ENCODE measurements at regions not wholly inside any gene's neighbourhood (a gene's known extent, or its start where the extent isn't known, plus 50 kb on each side); places are given as distances from the start of the nearest gene placed in this dataset.
"Not testable (repeated sequence)": the region's sequence is repeated elsewhere in the genome, so short reads cannot be mapped to it uniquely, and the experiment has no call there.

DNA sequence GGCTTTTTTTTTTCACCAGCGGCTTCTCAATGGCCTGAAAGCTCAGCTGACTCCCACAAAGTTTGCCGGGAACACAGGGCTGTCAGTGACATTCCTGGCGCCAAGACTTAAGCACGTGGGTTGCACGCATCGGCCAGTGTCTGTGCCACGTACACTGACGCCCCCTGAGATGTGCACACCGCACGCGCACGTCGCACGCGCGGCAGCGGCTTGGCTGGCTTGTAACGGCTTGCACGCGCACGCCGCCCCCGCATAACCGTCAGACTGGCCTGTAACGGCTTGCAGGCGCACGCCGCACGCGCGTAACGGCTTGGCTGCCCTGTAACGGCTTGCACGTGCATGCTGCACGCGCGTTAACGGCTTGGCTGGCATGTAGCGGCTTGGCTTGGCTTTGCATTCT is 63.2 kb downstream of the CCDC74A start:
- no peaks in the 10 kb centered on the region for H3K36me3 ChIP-seq (ENCODE audit: control insufficient read depth, insufficient read depth, low read length)
- no TSS peak for BruUV-seq (replicated peaks)
- H3K27ac ChIP-seq (ENCODE audit: low read length): no peak overlapping the region
- ChIA-PET POLR2A (no interaction called here), CTCF (no interaction called here)
- no peaks in the 10 kb centered on the region for H3K4me1 ChIP-seq (ENCODE audit: control insufficient read depth, insufficient read depth, low read length)
- intact Hi-C loops (cut with micrococcal nuclease; ENCODE audit: unreplicated experiment): no loop called here
- peaks cover 7% of the 10 kb centered on the region for H3K27me3 ChIP-seq (ENCODE audit: control insufficient read depth, insufficient read depth, low read length)
- TF ChIP-seq REST (IDR thresholded peaks at IDR 0.05; ENCODE audit: insufficient read depth in 1 of 2, low read depth in 2 of 2, low read length in 1 of 2): no peak
- no peak for TF ChIP-seq SIN3A (IDR thresholded peaks at IDR 0.05; ENCODE audit: borderline replicate concordance, insufficient read depth, low read depth, low read length)
- TF ChIP-seq TCF7L2 (IDR thresholded peaks at IDR 0.05; ENCODE audit: low read depth, low read length): no peak
- TF ChIP-seq CTCF (IDR thresholded peaks at IDR 0.05): no peak
- no peak for TF ChIP-seq POLR2AphosphoS5 (IDR thresholded peaks at IDR 0.05; ENCODE audit: low read depth, low read length)
- no peaks in the 10 kb centered on the region for H3K9me3 ChIP-seq (ENCODE audit: control insufficient read depth, insufficient read depth, low read depth, low read length)
- no peak for ATAC-seq
- in situ Hi-C loops (cut with HindIII; ENCODE audit: low pct_unique_long_range_greater_than_20kb, low sequenced_read_pairs): no loop called here
- DNase-seq (ENCODE audit: low read depth, low spot score): no peak
- no peak overlapping the region for H3K4me3 ChIP-seq (ENCODE audit: low read depth in 2 of 2, low read length in 2 of 2)

DNA sequence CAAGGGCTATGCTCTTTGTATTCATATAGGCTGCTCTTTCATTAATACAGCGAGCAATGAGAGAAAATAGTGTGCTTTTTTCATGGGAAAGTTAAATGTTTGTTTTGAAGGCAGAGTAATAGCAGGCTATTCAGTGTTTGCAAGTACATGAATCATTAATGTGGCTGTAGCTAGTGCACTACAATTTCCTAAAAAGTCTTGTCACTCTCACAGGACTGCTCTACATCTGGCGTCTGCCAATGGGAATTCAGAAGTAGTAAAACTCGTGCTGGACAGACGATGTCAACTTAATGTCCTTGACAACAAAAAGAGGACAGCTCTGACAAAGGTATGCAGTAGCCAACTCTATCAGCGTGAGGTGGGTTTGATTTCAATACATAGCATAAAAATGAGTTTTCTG is 68.9 kb downstream of the CCDC74A start:
- H3K27ac ChIP-seq (ENCODE audit: low read length); H3K4me3 ChIP-seq (ENCODE audit: low read depth in 2 of 2, low read length in 2 of 2); ATAC-seq; intact Hi-C loops (cut with micrococcal nuclease; ENCODE audit: unreplicated experiment); H3K4me1 ChIP-seq (ENCODE audit: control insufficient read depth, insufficient read depth, low read length); DNase-seq (ENCODE audit: low read depth, low spot score); BruUV-seq (replicated peaks); H3K36me3 ChIP-seq (ENCODE audit: control insufficient read depth, insufficient read depth, low read length); POLR2A ChIA-PET; H3K9me3 ChIP-seq (ENCODE audit: control insufficient read depth, insufficient read depth, low read depth, low read length); in situ Hi-C loops (cut with HindIII; ENCODE audit: low pct_unique_long_range_greater_than_20kb, low sequenced_read_pairs); CTCF ChIA-PET; H3K27me3 ChIP-seq (ENCODE audit: control insufficient read depth, insufficient read depth, low read length): not testable (repeated sequence)

GRCh38 chr2:131602444-131602843 is 74.8 kb downstream of the CCDC74A start:
- H3K4me1 ChIP-seq (ENCODE audit: control insufficient read depth, insufficient read depth, low read length); H3K9me3 ChIP-seq (ENCODE audit: control insufficient read depth, insufficient read depth, low read depth, low read length); H3K27ac ChIP-seq (ENCODE audit: low read length); H3K27me3 ChIP-seq (ENCODE audit: control insufficient read depth, insufficient read depth, low read length); DNase-seq (ENCODE audit: low read depth, low spot score); H3K4me3 ChIP-seq (ENCODE audit: low read depth in 2 of 2, low read length in 2 of 2); ATAC-seq; in situ Hi-C loops (cut with HindIII; ENCODE audit: low pct_unique_long_range_greater_than_20kb, low sequenced_read_pairs); H3K36me3 ChIP-seq (ENCODE audit: control insufficient read depth, insufficient read depth, low read length); intact Hi-C loops (cut with micrococcal nuclease; ENCODE audit: unreplicated experiment); BruUV-seq (replicated peaks); CTCF ChIA-PET; POLR2A ChIA-PET: not testable (repeated sequence)

DNA sequence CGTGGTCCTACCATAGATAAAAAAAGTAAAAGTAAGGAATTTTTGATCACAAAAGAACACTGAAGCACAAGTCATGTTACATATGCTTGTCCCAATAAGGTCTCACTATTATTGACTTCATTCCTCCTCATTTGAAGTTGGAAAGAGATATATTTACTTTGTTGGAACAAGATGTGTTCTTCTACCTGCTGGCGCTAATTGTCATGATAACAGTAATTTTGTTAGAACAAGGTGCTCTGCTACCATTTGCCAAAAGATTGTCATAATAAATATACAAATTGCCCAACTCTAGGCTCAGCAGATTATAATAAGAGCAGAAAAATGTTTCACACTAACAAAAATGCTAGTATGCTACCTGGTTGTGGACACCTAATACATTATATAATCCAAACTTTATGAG is 77.0 kb downstream of the CCDC74A start:
- H3K36me3 ChIP-seq (ENCODE audit: control insufficient read depth, insufficient read depth, low read length); intact Hi-C loops (cut with micrococcal nuclease; ENCODE audit: unreplicated experiment); ATAC-seq; CTCF ChIA-PET; H3K4me3 ChIP-seq (ENCODE audit: low read depth in 2 of 2, low read length in 2 of 2); H3K9me3 ChIP-seq (ENCODE audit: control insufficient read depth, insufficient read depth, low read depth, low read length); BruUV-seq (replicated peaks); H3K27ac ChIP-seq (ENCODE audit: low read length); DNase-seq (ENCODE audit: low read depth, low spot score); in situ Hi-C loops (cut with HindIII; ENCODE audit: low pct_unique_long_range_greater_than_20kb, low sequenced_read_pairs); H3K27me3 ChIP-seq (ENCODE audit: control insufficient read depth, insufficient read depth, low read length); POLR2A ChIA-PET; H3K4me1 ChIP-seq (ENCODE audit: control insufficient read depth, insufficient read depth, low read length): not testable (repeated sequence)

GRCh38 chr2:131606366-131606765 is 78.7 kb downstream of the CCDC74A start:
- H3K4me3 ChIP-seq (ENCODE audit: low read depth in 2 of 2, low read length in 2 of 2); H3K27me3 ChIP-seq (ENCODE audit: control insufficient read depth, insufficient read depth, low read length); POLR2A ChIA-PET; H3K27ac ChIP-seq (ENCODE audit: low read length); ATAC-seq; H3K9me3 ChIP-seq (ENCODE audit: control insufficient read depth, insufficient read depth, low read depth, low read length); H3K4me1 ChIP-seq (ENCODE audit: control insufficient read depth, insufficient read depth, low read length); BruUV-seq (replicated peaks); DNase-seq (ENCODE audit: low read depth, low spot score); CTCF ChIA-PET; in situ Hi-C loops (cut with HindIII; ENCODE audit: low pct_unique_long_range_greater_than_20kb, low sequenced_read_pairs); intact Hi-C loops (cut with micrococcal nuclease; ENCODE audit: unreplicated experiment); H3K36me3 ChIP-seq (ENCODE audit: control insufficient read depth, insufficient read depth, low read length): not testable (repeated sequence)

DNA sequence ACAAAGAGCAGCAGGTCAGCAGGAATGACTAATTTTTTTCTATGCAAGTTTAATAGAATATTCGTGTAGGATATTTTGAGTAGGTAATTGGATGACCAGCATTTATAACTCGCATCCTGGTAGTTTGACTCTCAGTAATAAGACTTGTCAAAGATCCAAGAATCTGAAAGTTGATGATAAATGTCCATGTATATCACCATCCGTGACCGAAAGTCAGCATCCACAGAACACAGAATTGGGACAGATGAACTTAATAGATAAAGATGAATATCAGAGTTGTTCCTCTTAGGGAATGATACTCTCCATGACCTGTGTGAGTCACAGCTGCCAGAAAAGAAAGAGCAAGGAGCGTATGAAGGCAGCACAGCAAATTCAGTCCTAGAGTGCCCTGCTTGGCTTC is 79.4 kb downstream of the CCDC74A start:
- DNase-seq (ENCODE audit: low read depth, low spot score): not testable (repeated sequence)

More for the DNA sequence above, 79.4 kb downstream of the CCDC74A start:
- H3K9me3 ChIP-seq (ENCODE audit: control insufficient read depth, insufficient read depth, low read depth, low read length); H3K4me1 ChIP-seq (ENCODE audit: control insufficient read depth, insufficient read depth, low read length); H3K27me3 ChIP-seq (ENCODE audit: control insufficient read depth, insufficient read depth, low read length); ATAC-seq; H3K4me3 ChIP-seq (ENCODE audit: low read depth in 2 of 2, low read length in 2 of 2); CTCF ChIA-PET; H3K27ac ChIP-seq (ENCODE audit: low read length); POLR2A ChIA-PET; in situ Hi-C loops (cut with HindIII; ENCODE audit: low pct_unique_long_range_greater_than_20kb, low sequenced_read_pairs); H3K36me3 ChIP-seq (ENCODE audit: control insufficient read depth, insufficient read depth, low read length); intact Hi-C loops (cut with micrococcal nuclease; ENCODE audit: unreplicated experiment); BruUV-seq (replicated peaks): not testable (repeated sequence)

Data from Panc1 (cell line).